HG02840 (cell line): ENCODE measurements at regions not wholly inside any gene's neighbourhood (a gene's known extent, or its start where the extent isn't known, plus 50 kb on each side); places are given as distances from the start of the nearest gene placed in this dataset.

Experiments
- ATAC-seq: cut with Tn5 transposase; IDR thresholded peaks from one replicate; pipeline ENCODE4 v1.9.1; 2021; ENCODE audit warnings: mild to moderate bottlenecking, moderate library complexity, moderate number of reproducible peaks; ENCODE audit not compliant: unreplicated experiment, low FRiP score

GRCh38 chr10:59075576-59075975 is 100.9 kb upstream of the PHYHIPL start:
- no peak for ATAC-seq

- ATAC-seq = no peak
Measured at GRCh38 chr10:59077855-59078254, 98.6 kb upstream of the PHYHIPL start.

DNA sequence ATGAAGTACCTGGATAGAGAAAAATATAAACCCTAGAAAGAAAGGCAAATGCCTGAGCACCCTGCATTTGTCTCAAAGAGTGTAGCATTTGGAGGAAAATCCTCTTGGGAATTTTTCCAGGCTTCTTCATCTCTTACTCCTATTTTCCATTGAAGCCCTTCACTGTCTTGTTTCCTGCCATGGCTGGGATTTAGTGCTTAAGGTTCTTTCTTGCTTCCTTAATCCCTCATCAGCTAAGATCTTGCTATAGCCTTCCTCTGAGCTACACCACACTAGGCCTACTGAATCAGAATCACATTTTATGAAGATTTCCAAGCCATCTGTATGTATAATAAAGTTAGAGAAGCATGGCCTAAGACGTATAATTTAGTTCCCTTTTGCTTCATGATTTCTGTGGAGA is 97.5 kb upstream of the PHYHIPL start:
- ATAC-seq = no peak

DNA sequence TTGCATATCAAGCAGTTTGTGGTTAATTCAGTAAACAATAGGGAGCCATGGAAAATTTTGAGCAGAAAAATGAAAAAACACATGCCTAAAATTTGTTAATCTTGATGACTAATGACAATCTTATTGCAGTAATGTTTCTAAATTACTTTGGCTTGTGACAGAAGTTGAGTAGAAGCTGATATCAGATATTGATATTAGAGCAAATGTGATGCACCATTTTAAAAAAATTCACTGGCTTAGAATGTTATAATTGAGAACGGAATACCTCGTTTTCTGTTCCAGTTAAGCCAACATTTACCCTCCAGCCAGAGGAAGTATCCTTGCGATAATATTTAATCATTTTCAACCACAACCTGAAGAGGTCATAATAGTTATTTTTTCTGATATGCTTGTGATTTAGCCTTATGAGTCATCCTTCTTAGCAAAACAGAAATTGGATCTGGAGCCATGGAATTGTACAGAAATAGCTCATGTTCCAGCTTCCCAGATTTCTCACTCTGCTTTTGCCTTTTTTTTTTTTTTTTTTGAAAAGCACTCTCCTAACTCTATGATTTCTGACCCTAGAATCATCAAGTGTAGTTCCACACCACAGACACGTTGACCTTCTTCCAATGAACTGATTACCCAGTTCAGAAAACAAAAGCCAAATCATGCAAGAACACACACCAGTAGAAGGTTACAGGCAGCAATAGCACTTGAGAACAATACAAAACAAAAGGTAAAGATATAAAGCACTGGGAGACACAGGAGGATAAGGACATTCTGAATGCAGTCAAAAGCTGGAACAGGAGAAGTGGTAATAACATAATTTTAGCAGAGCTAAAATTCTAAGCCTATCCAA is 96.8 kb upstream of the PHYHIPL start:
- ATAC-seq = no peak

DNA sequence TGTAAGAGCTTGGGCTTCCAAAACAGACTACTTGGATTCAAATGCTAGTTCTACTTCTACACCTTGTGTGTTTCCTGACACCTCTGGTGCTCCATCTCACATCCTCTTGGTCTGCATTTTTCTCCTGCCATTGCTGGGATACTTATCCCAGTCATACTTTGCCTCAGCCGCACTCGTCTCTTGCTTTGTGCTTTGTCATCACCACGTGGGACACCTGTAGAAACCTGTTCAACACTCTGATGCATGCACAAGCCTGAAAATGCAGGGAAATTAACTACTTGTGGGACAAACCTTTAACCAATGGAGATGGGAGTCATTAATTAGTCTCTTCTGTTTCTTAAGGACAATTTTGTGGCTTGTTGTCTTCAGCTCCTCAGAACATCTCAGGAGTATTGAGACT is 94.2 kb upstream of the PHYHIPL start:
- ATAC-seq = no peak

- no peak for ATAC-seq
Measured at GRCh38 chr10:59085054-59085453, 91.4 kb upstream of the PHYHIPL start.

- ATAC-seq = no peak
Measured at GRCh38 chr10:59085711-59086502, 90.5 kb upstream of the PHYHIPL start.

DNA sequence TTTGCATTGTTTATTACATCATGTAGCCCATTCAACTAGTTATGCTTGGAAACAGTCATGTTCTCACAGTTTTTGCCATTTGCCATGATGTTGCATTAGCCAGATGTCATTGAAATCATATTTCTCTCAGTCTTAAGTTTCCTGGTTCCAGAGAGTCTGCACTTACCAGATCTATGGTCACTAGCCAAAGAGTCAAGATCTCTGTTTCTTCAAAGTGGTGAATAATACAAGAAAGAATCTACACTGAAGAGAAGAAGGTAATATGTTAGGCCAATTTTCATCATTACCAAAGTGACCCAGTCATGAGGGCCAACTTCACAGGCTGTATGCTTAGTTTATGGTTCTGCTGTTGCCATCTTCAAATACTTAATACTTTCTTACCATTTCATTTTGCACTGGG is 89.0 kb upstream of the PHYHIPL start:
- no peak for ATAC-seq

DNA sequence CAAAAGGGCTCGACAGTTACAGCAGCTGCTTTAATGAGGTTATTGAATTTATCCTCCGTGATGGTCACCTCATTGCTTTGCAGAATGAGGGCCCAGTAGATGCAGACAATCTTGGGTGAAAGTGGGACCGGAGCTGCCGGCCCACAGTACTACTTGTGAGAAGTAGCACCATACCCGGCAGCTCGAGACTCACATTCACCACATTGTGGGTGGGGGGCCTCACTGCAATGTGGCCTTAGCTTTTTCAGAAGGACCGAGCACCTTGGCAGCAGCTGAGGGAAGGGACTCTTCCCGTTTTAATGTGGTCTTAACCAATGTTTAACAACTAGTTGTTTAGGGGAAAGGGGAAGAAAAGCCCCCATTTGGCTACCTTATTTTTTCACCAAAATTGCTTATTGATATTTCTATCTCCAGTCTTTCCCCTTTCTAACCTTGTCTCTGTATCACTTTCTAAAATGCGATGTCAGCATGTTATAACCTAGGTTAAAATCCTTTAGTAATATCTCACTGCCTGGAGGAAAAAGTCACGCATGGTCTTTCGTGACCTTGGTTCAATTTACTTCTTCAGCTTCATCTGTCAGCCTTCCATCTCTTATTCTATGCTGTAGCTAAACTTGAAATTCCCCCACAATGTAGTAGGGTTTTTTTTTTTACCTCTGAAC is 87.4 kb upstream of the PHYHIPL start:
- ATAC-seq = no peak

GRCh38 chr10:59090817-59091622 is 85.4 kb upstream of the PHYHIPL start:
- ATAC-seq = no peak

DNA sequence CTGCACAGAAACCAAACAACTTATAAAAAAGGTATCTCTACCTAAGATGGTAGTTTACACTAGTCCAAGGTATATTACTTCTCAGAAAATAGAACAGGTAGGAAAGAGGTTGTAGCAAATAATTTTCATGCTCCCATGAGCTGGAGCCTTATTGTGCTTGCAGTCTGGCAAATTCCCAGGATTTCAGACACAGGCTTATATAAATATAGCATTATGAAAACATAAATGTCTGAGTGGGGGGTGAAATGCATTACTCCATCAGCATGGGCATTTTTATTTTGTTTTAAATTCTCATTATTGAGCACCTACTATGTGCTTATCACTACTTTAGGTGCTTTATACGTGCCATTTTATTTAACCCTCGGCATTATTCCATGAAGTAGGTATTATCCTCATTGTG is 83.0 kb upstream of the PHYHIPL start:
- ATAC-seq = no peak

GRCh38 chr10:59096631-59097030 is 79.8 kb upstream of the PHYHIPL start:
- no peak for ATAC-seq

GRCh38 chr10:59098387-59098786 is 78.1 kb upstream of the PHYHIPL start:
- no peak for ATAC-seq

- no peak for ATAC-seq
Measured at GRCh38 chr10:59098831-59099452, 77.5 kb upstream of the PHYHIPL start.

- no peak for ATAC-seq
Measured at GRCh38 chr10:59099481-59099880, 77.0 kb upstream of the PHYHIPL start.

- ATAC-seq = no peak
Measured at GRCh38 chr10:59102394-59102793, 74.0 kb upstream of the PHYHIPL start.

DNA sequence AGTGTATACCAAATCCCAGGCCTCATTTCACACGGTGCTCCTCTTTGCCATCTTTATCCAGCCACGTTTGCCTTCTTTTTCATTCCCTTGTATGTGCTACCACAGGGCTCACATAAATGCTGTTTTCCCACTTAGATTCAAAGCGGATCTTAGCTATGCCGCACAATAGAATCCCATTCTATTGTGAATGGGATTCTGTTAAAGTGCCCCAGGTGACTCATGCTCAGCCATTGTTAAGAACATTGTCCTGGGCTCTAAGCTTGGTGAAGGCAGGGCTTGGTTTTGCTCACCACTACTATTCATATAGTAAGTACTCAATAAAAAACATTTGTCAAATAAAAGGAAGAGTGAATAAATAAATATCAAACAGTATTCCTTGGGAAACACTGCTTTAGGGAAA is 72.3 kb upstream of the PHYHIPL start:
- no peak for ATAC-seq

DNA sequence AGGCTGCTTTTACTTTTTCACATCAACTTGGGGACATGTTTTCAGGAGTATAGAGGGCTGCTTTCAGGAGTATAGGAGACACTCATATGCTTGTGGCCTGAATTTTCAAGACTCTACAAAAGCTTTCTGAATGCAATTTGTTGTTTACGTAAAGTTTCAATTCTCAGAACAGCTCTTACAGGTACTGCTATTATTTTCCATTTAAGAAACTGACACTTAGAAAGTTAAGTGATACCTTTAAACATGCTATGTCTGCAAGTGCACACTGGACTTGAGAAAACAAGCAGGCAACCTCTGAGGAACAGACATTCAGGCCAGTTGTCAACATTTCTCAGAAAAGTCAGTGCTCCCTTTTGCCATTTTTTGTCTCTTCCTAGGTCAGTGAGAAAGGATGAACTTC is 70.0 kb upstream of the PHYHIPL start:
- ATAC-seq = no peak

GRCh38 chr10:59107147-59107546 is 69.3 kb upstream of the PHYHIPL start:
- no peak for ATAC-seq

GRCh38 chr10:59108296-59108870 is 68.1 kb upstream of the PHYHIPL start:
- ATAC-seq = no peak
